GM06990 (cell line): ENCODE measurements at regions not wholly inside any gene's neighbourhood (a gene's known extent, or its start where the extent isn't known, plus 50 kb on each side); places are given as distances from the start of the nearest gene placed in this dataset.

Source experiments
- DNase-seq: peaks from one replicate; pipeline ENCODE4 v3.0.0-alpha.2; 2011; ENCODE audit not compliant: insufficient read length; ENCODE audit errors: extremely low read depth
- H3K27me3 ChIP-seq: replicated peaks from 2 replicates; pipeline ENCODE4 v1.6.0; 2011; ENCODE audit warnings: low read length; ENCODE audit not compliant: control insufficient read depth, insufficient read depth
- H3K36me3 ChIP-seq: 2 replicates; pipeline ENCODE4 v1.5.1; 2011; ENCODE audit warnings: low read length; ENCODE audit not compliant: control insufficient read depth, insufficient read depth
- H3K4me3 ChIP-seq: replicated peaks from 2 replicates; pipeline ENCODE4 v1.5.1; 2011; ENCODE audit warnings: low read depth, mild to moderate bottlenecking, control low read depth, low read length
- TF ChIP-seq, protein P1 (sequence below): IDR thresholded peaks from 2 replicates; pipeline ENCODE4 v1.5.1; 2011; ENCODE audit warnings: low read length, control low read depth, mild to moderate bottlenecking, inconsistent platforms; ENCODE audit not compliant: insufficient read depth, poor library complexity, severe bottlenecking

DNA sequence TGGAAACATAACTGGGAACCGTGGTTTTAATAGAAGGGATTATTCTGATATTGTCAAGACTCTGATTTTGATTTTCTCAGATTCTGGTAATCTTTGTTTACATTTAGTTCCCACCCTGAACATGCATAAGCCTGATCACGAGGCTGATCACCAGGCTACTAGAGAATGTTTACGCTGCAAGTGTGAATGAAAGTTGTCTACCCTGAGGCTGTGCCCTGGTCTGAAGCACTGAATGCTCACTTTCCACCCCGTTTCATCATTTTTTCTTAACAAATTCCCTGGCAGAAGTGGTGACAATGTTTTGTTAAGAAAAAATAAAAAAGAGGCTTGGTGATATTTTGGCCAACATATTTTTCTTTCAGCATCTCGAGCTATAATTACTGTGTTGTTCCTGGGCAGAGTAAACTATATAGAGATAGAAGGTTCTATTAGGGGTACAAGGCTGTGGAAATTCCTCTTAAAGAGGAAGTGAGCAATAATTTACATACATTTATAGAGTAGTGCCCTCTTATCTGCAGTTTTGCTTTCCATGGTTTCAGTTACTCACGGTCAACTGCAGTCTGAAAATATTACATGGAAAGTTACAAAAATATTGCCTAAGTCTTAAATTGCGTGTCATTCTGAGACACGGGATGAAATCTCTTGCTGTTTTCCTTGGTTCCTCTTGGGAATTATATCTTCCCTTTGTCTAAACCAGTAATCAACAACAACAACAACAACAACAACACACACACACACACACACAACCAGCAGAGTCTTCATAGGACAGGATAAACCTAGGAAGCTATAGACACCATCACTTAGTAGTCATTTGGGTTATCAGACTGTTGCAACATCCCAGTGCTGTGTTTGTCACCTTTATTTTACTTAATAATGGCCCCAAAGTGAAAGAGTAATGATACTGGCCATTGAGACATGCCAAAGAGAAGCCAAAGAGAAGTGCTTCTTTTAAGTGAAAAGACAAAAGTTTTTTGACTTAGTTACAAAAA lies 566.6 kb upstream of the CITED2 start:
- Histone ChIP-seq H3K4me3 (no peak overlapping the region), H3K27me3 (no peaks in the 10 kb centered on the region), H3K36me3 (no peaks in the 10 kb centered on the region)
- DNase-seq: no peak
- TF ChIP-seq, protein P1, sequence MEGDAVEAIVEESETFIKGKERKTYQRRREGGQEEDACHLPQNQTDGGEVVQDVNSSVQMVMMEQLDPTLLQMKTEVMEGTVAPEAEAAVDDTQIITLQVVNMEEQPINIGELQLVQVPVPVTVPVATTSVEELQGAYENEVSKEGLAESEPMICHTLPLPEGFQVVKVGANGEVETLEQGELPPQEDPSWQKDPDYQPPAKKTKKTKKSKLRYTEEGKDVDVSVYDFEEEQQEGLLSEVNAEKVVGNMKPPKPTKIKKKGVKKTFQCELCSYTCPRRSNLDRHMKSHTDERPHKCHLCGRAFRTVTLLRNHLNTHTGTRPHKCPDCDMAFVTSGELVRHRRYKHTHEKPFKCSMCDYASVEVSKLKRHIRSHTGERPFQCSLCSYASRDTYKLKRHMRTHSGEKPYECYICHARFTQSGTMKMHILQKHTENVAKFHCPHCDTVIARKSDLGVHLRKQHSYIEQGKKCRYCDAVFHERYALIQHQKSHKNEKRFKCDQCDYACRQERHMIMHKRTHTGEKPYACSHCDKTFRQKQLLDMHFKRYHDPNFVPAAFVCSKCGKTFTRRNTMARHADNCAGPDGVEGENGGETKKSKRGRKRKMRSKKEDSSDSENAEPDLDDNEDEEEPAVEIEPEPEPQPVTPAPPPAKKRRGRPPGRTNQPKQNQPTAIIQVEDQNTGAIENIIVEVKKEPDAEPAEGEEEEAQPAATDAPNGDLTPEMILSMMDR: no peak

DNA sequence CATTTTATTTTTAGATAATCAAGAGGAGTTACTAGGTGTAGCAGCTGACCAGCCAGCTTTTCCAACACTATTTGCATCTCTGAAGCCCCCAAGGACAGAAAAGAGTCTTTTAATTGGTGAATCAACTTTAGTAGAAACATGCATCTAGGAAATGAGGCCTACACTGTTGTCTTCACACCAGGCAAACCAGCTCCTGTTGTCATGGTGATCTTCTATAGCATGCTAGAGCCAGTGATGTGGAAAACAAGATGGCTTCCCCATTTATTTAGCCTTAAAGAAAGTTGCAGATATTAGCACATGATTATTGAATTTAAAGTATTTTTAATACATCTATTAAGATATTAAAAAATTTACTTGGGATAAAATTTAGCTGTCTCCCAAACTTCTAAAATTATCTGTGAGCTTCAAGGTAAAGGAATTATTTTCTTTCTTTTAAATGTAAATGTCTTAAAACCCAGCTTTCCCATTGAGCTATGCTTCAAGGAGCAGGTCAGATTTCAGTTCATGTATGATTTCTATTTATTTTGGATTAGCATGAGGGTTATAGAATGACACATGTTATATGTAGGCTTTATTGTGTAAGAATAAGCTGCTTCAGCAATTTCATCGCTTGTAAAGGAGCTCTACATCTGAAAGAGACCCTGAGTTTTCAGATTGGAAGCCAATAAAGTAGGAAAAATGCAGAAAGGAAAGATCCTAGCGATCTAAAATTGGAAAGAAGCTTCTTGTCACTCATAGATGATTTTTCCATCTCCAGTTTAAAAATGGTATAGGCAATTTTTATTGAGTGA lies 564.9 kb upstream of the CITED2 start:
- no peak for DNase-seq
- H3K4me3 ChIP-seq: no peak overlapping the region
- TF ChIP-seq, protein P1: no peak

GRCh38 chr6:139932671-139933070 lies 558.2 kb upstream of the CITED2 start:
- TF ChIP-seq, protein P1: no peak
- Histone ChIP-seq H3K27me3 (no peaks in the 10 kb centered on the region), H3K4me3 (no peak overlapping the region), H3K36me3 (no peaks in the 10 kb centered on the region)
- no peak for DNase-seq

More for the DNA sequence above, 564.9 kb upstream of the CITED2 start:
- Histone ChIP-seq H3K36me3 (no peaks in the 10 kb centered on the region), H3K27me3 (no peaks in the 10 kb centered on the region)

DNA sequence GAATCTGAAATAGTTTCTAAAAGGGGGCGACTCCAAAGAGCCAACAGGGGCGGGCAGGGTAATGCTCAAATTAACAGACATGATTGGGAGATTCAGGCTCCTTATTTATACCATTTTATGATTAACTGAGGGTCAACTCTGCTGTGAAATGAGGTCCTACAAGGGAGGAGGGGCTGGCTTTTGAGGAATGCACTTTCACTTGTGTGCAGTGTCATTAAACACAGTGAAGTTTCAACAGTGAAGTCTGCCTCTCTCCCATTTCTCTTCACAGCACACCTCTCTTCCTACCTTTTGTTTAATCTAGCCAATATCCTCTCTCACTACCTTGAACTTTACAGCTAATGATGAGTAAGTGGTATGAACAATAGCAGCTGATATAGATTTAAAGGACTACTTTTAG lies 557.3 kb upstream of the CITED2 start:
- TF ChIP-seq, protein P1: no peak
- Histone ChIP-seq H3K4me3 (no peak overlapping the region), H3K27me3 (no peaks in the 10 kb centered on the region), H3K36me3 (no peaks in the 10 kb centered on the region)
- no peak for DNase-seq

DNA sequence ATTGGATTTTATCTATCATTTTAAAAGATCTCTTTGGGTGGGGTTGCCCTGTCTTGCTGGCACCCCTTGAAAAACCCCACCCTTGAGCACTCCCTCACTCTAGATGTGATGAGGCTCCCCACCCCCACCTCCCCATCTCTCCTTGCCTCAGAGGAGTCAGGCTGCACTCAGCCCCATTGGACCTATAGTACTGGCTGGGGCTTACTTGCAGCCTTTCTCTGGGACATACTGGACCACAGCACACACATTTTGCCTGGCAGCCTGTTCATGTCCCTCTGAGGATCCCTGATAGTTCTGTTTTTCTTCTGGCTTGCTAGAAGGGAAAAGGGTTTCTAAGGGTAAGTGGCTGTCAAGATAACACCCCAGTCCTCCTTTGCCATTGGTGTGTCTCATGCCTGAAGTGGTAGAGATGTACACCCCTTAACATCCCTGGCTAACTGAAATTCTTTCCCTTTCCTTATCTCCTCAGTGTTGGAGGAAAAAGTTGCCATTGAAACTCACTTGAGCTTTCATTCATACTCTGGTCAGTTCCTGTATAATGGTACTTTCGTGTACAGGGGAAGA lies 553.4 kb upstream of the CITED2 start:
- TF ChIP-seq, protein P1: no peak
- Histone ChIP-seq H3K36me3 (no peaks in the 10 kb centered on the region), H3K4me3 (no peak overlapping the region), H3K27me3 (no peaks in the 10 kb centered on the region)
- no peak for DNase-seq
